HG03280 (cell line): ENCODE measurements at regions not wholly inside any gene's neighbourhood (a gene's known extent, or its start where the extent isn't known, plus 50 kb on each side); places are given as distances from the start of the nearest gene placed in this dataset.
"Not testable (repeated sequence)": the region's sequence is repeated elsewhere in the genome, so short reads cannot be mapped to it uniquely, and the experiment has no call there.

ENCODE experiments used
- ATAC-seq: cut with Tn5 transposase; IDR thresholded peaks from one replicate; pipeline ENCODE4 v1.9.1; 2021; ENCODE audit warnings: mild to moderate bottlenecking, moderate library complexity; ENCODE audit not compliant: unreplicated experiment

DNA sequence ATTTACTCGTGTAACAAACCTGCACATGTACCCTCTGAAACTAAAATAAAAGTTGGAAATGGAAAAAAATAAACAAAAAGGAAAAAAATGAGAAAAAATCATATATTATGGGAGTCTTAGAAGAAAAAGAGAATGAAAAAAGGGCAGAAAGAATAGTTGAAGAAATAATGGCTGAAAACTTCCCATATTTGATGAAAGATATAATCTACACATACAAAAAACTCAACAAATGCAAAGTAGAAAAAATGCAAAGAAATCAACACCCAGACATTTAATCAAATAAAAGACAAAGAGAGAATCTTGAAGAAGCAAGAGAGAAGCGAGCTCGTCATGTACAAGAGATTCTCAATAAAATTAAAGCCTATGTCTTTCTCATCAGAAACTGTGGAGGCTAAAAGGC is 73.8 kb downstream of the SLC25A46 start:
- no peak for ATAC-seq

DNA sequence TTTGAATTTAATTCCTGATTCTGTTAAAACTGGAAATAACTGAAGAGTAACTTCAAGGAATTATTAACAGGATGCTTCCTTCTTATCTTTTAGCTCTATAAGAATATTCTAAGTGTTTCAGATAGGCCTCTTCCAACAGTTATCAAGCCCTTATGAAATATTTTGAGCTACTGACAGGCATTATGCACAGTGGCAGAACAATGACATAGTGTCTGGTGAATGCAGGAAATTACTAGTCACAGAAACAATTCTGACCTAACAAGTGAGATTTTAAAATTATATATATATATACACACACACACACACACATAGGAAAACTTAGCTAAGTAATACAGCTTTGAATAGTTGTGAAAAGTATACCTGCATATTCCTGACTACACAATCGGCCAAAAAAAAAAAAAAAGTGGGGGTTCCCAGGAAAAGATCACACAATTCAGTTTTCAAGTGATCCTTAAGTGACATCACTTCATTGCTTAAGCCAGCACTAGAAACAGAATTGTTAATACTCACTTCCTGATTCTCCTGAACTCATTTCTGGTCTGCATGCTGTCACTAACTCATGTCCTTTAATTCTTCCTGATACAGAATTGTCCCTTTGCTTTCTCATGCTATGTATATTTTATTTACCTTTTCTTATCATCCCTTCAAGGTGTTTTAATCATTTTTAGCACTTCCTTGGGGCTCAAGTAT is 77.3 kb downstream of the SLC25A46 start:
- no peak for ATAC-seq

DNA sequence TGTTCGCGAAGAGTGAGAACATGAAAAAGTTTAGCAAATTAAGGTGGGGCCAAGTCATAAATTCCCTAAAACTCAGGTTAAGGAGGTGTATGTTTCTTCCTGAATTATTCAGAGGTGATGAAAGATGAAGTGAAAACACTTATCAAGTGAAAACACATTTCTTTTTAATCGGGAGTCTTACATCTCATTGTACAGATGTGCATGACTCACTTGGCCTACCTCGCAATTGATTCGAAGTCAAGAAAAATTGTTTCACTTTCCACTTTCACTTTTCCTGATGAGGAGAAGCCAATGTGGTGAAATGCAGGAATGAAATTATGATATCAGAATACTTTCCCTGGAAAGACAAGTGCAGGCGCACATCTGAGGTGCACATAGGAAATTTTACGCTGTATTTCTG is 78.7 kb downstream of the SLC25A46 start:
- no peak for ATAC-seq

DNA sequence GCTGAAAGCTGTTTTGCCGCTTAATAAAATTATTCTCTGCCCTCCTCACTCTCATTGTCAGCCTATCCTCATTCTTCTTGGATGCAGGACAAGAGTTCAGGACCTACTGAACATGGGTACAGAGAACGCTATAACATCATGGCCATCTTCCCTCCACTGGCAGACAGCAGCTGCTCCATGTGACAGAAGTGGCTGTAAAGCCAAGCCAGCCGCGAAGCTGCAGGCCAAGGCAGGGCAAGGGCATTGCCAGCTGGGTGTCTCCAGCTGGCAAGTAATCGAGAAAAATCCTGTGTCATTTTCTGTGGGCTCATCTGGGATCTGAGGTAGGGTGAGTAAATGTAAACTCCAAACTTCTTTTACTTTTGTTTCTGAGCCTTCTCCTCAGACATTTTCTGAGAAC is 84.8 kb downstream of the SLC25A46 start:
- ATAC-seq, result no peak

DNA sequence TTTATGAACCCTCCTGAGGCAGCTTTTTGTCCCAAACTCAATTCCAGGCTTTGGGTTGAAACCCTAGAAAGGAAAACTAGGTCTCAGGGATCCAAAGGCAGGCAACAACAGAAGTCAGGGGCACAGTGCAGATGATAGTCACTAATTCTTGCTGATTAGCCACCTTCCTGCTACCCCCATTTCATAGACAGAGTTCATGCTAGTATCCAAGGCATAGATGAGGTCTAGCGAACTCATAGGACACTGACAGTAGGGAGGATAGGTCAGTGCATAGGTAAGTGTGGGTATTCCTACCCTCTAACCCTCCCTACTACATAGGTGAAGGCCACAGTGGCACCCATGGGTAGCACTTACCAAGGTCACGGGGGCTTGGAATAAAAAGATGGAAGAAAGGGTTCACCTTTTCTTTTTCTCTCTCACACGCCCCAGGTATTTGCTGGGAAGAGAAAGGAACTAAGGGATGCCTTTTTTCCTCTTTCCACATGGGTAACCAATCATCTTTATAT is 86.2 kb downstream of the SLC25A46 start:
- no peak for ATAC-seq

DNA sequence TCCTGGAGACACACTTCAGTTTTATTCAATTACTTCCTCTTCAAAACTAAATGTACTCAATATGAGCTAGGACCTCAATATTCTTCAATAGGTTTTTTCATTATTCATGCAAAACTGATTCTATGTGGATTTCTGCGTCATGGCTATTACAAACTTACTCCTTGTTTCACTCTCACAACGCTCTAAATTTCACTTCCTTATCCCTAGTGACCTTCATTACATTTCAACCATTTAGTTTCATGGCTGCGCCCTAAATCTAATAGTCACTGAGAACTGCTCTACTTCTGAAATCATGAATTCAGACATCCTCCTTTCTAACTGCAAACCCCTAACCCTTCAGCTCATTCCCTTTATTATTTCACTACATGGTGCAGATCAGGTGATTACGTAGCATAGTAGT is 93.9 kb downstream of the SLC25A46 start:
- ATAC-seq, result no peak

DNA sequence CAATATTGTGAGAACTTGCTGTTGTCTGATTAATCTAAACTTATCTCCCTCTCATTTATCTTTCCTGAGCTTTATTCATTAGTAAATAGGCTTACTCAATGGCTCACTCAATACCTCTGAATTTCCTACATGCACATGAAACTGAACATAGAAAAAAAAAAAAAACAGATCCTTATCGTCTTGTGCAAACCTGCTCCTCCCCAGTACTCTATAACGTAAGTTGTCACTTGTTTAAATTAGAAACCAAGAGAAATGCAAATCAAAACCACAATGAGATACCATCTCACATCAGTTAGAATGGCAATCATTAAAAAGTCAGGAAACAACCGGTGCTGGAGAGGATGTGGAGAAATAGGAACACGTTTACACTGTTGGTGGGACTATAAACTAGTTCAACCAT is 96.1 kb downstream of the SLC25A46 start:
- not testable (repeated sequence) for ATAC-seq

DNA sequence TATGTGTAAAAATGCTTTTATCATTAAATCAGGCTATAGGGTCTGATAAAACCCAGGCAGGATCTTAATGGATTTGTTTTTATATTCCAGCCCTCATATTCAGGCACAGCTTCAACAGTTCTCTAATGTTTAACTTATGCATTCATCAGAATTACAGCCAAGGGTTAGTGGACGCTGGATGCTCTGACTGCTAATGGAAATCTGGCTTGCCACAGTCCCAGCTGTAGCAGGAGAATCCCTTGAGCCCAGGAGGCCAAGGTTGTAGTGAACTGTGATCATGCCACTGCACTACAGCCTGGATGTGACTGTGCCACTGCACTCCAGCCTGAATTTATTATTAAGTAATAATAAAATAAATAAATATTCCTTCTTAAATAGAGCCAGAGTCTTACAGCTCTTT is 98.0 kb downstream of the SLC25A46 start:
- no peak for ATAC-seq

DNA sequence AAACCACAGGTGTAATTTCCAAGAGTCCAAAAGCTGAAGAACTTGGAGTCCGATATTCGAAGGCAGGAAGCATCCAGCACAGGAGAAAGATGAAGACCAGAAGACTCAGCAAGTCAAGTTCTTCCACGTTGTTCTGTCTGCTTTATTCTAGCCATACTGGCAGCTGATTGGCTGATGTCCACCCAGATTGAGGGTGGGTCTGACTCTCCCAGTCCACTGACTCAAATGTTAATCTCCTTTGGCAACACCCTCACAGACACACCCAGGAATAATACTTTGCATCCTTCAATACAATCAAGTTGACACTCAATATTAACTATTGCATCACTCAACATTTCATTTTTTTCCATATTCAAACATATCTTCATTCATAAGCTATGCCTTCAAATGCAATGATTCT is 99.5 kb downstream of the SLC25A46 start:
- ATAC-seq, result not testable (repeated sequence)

DNA sequence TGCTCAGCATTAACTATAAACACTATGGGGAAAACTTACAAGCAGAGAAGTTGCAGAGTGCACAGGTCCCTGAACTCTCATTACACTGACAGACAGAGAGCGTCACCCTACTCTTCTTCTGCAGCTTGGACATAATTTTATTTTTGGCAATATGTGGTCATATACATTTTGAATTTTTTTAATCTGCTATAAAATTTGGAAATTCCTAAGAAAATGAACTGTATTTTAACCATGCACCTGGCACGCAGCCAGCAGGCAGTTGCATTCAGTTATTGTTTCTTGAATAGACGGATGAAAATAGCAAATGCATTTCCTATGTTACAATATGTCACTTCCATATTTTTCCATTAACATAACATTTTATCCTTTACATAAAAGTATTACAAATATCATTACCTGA is 100.2 kb downstream of the SLC25A46 start:
- ATAC-seq, result no peak

DNA sequence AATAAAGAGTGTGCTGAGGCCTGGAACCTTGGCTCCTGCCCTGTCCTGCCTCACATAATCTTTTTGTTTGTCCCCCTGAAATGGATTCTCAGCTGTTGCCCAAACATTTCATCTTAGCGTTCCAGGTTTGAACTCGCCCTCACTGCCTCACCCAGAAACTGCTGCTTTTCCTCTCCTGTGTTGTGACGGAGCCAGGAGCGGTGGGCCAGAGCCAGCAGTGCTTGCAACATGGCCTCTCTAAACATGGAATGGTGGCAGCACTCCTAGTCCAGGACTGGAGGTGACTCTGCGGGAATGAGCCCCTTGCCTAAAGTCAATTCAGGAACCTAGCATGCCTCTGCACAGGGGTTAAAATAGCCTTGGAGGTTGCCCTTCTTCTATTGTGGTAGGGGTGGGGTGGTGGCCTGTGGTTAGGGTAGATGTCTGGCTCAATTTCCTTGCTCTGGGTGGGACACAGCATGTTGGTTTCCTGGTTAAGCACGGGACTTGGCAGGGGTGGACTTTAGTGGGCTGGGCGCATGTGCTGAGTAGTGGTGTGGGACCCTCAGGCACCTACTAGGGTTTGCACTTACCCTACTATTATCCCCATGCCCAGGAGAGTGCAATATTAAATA is 101.6 kb downstream of the SLC25A46 start:
- ATAC-seq, result no peak

DNA sequence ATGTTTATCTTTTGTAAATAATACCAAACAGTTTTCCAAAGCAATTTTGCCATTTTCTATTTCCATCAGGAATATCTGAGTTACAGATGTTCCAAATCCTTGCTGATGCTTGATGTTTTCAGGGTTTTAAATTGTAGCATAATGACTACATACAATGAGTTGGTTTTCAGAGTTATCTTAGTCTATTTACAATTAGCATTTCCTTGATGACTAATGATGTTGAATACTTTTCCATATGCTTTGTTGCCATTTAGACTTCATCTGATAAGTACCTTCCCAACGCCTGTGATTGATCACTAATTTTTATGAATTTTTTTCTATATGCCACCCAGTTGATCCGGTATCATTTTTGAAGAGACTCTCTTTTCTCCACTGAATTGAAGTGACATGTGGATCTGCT is 102.3 kb downstream of the SLC25A46 start:
- ATAC-seq, result no peak

DNA sequence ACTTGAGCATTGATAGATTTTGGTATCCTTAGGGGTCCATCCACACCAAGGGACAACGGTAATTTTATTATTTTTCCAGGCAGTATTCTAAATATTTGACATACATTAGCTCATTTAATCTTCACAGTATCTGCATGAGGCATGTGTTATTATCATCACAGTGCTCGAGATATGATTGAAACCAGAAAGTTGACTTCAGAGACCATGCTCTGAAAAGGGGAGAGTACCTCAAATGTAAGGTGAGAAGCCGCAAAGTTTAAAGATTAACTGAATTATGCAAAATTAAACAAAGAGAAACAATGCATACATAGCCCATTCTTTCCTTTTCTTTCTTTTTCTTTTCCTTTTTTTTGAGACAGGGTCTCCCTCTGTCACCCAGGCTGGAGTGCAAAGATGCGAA is 104.1 kb downstream of the SLC25A46 start:
- no peak for ATAC-seq

DNA sequence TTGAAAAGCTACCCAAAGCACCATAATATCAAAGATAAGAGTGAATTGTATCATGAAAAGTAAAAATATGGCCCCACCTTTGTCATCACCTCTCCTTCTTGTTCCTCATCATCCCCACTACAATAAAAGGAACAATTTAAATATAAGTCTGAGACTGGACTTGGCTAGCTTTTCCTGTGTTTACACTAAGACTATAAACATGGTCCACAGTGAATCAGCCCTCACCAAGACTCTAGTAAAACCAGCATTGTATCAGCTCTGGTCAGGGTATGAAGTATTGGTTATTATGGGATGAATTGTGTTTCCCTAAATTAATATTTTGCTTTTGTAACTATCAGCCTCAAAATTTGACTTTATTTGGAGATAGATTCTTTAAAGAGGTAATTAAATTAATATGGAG is 105.4 kb downstream of the SLC25A46 start:
- ATAC-seq, result no peak

DNA sequence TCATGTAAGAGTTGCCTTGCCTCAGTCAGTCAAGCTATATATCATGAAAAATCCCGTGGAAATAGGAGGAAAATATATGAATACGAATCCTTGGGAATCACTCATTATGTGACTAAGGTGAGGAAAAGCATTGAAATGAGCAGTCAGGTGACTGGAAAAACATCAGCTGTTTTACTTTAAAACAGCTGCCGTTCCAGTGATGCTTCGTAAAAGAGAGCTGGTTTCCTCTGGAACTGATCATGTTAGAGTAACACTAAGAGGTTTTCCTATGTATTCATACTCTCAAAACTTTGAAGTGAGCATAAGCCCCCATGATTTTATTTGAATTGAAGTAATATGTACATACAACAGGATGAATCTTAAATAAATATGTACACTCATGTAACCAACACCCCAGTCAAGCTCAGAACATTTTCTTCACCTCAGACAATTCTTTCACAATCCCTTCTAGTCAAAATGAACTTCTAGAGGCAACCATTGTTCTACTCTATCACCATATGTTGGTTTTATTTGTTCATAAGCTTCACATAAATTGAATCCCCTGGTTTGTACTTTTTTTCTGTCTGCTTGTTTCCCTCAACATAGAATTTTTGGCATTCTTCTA is 107.7 kb downstream of the SLC25A46 start:
- no peak for ATAC-seq

DNA sequence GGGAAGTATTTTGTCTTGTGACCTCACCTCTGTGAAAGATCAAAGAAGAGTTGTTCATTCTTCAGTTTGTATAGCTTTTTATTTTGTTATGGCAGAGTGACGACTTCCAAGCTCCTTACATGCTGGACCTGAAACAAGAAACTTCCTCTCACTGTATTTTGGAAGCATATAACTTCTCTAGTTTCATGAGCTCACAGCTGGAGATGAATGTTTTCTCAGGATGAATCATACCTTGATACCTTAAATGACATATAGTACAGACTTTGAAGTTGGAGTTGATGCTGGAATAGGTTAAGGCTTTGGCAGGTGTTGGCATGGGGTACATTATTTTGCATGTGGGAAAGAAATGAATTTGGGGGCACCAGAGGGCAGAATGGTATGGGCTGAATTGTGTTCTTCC is 112.5 kb downstream of the SLC25A46 start:
- ATAC-seq, result no peak

DNA sequence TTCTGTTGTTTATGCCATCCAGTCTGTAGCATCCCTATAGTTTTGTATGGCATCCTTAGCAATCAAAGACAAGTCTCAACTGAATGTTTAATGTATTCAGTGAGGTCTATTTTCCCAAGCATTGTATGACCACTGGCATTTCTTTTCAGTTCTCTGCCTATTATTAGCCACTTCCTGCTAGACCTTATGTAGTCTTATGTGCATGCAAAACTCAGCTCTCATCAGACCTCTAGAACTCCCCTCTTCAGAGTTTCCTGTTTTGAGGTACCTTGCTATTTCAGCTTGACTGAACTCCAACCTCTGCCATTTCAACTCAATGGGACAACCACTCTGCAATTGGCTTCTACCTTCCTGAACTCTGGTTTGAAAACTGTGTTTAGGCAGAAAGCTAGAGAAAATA is 113.2 kb downstream of the SLC25A46 start:
- peak; percentile 94 for ATAC-seq

DNA sequence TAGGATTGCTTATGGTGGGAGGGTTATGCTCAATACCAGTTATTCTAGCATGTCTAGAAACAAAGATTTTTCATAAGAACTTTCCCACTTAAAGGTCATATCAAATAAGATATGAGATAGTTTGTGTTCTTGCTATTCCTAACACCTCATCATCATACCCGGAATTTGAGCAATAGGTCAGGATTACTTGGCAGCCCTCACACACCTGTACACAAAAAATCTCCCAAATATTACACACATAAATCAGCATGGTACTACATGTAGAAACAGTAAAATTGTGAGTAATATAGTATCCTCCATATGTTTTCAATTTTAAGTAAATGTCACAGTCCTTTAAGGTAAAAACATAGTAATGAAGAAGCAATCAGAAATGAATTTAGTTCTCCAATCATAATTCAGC is 113.7 kb downstream of the SLC25A46 start:
- ATAC-seq, result no peak

DNA sequence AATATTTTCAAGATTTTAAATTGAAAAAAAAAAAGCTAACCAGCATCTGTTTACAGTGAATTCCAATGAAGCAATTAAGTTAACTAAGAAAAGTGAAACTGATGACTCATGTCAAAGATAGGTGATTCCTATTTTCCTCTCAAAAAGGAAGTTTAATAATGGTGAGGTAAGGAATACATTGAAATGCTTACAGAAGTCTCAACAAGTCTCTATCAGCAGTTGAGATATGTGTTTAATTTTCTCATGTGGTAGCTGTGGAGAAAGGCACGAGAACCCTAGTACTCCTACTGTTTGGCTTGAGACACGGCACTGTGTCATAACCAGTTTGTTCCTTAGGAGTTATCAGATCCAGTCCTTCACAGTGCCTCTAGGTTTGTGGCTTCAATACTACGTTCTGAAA is 114.5 kb downstream of the SLC25A46 start:
- ATAC-seq, result no peak

DNA sequence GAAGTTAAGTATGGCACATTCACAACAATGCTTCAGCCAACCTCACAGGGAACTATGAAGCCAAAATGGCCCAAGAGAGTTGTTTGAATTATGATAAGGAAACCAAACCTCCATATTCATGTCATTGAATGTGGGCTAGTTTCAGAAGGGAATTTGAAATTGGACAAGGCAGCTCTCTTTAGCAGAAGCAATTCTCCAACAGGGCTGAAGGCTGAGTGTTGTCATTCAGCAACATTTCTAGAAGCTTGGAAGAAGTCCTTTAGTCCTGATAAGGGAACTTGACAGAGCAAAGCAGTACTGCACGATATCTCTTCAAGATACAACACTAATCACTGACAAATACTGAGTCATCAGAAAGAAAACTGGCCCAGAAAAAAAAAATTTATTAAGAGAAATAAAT is 115.4 kb downstream of the SLC25A46 start:
- no peak for ATAC-seq

DNA sequence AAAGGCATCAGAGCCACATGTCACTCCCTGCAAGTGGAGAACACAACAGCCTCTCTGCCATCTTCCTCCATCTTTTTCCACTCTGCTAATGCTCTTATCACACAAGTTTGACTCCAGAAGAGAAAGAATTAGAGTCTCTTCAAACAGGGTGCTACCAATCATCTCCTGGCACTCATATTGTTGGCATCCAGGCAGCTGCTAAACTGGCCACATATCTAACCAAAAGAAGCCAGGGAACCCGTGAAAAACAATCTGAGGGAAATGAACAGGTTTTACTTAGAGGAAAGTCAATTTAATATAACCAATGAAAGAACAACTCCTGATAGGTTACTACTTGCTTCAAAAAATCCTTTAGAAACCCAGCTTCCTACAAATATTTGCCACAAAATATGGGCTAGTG is 117.2 kb downstream of the SLC25A46 start:
- ATAC-seq, result no peak

DNA sequence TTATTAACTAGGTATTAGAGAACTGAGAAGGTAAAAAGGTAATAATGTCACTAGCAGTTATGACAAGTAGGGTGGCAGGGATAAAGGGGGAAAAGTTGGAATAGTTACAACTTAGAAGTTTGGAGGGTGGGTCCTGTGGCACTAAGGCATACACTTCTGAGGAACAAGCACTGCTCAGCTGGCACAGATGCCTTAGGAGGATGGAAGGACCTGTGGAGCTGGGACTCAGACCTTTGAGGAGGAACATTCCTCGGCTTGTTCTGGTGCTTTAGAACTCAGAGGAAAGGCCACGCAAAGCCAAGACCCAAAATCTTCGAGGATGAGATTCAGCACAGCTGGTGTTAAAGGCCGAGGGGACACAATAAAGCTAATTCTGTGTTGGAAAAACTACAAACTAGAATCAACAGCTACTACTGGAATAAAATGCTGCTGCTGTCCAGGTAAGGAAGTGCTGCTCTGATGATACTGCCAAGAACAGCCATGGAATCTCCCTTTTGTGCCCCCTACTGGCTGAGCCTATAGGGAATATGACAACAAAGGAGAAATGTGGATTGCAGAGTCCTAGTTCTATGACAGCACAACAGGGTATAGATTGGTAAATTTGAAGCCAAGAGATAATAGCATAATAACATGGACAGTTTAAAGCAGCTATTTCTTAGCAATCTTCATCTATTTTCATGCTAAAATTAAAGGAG is 126.7 kb downstream of the SLC25A46 start:
- ATAC-seq, result no peak
